Tibial nerve (tissue), 4 donors: ENCODE measurements at regions not wholly inside any gene's neighbourhood (a gene's known extent, or its start where the extent isn't known, plus 50 kb on each side); places are given as distances from the start of the nearest gene placed in this dataset.

Experiments
- CTCF ChIP-seq, 5 experiments: fragments of 200-600 bp in 3 of 5; fragments of 450-650 bp in 2 of 5; sonication (generic) in 3 of 5; IDR thresholded peaks; one replicate each; pipeline ENCODE4 v1.5.1; 2016 to 2019; ENCODE audit warnings: antibody characterized with exemption in 5 of 5, mild to moderate bottlenecking in 3 of 5, moderate library complexity in 2 of 5
- EP300 ChIP-seq, 2 donors: sonication (generic); formaldehyde crosslinking; IDR thresholded peaks; one replicate each; pipeline ENCODE4 v1.6.1; 2017; ENCODE audit warnings: antibody characterized with exemption in 2 of 2, mild to moderate bottlenecking in 1 of 2
- POLR2A ChIP-seq, 2 donors: fragments of 450-650 bp; IDR thresholded peaks; one replicate each; pipeline ENCODE4 v1.6.1; 2017; ENCODE audit warnings: antibody characterized with exemption in 2 of 2, mild to moderate bottlenecking in 2 of 2, moderate library complexity in 2 of 2

GRCh38 chr14:38150075-38150474, 57.6 kb upstream of the SSTR1 start:
- TF ChIP-seq CTCF (IDR thresholded peaks at IDR 0.05) = no peak
- TF ChIP-seq POLR2A (IDR thresholded peaks at IDR 0.05) = no peak
- no peak for TF ChIP-seq EP300 (IDR thresholded peaks at IDR 0.05)
